ENCODE measurements at regions not wholly inside any gene's neighbourhood (a gene's known extent, or its start where the extent isn't known, plus 50 kb on each side); places are given as distances from the start of the nearest gene placed in this dataset.

- Histone ChIP-seq H2BK120ac (ENCODE audit: low read depth, low read length, poor library complexity, severe bottlenecking) (no peak overlapping the region), H3K79me2 (ENCODE audit: insufficient read depth, low read length) (no peaks in the 10 kb centered on the region), H3K9ac (ENCODE audit: extremely low read depth, insufficient read length, low read length) (no peak overlapping the region), H3K4ac (ENCODE audit: low read depth, low read length) (no peak overlapping the region), H2BK15ac (ENCODE audit: low read depth, low read length) (no peak overlapping the region), H4K91ac (ENCODE audit: insufficient read length, low read depth, low read length) (no peak overlapping the region), H3K23ac (ENCODE audit: insufficient read length, low read depth, low read length) (no peak overlapping the region), H3K14ac (ENCODE audit: insufficient read depth, low read length) (no peak overlapping the region), H3K18ac (ENCODE audit: insufficient read length, low read depth, low read length) (no peak overlapping the region), H3K27ac (ENCODE audit: insufficient read length, low read depth, low read length) (no peak overlapping the region), H3T11ph (ENCODE audit: low read length) (no peak overlapping the region), H4K20me1 (ENCODE audit: control insufficient read depth, insufficient read depth, insufficient read length) (no peaks in the 10 kb centered on the region), H4K5ac (ENCODE audit: insufficient read length, low read depth, low read length) (no peak overlapping the region), H2AK5ac (ENCODE audit: insufficient read length, low read length) (no peak overlapping the region), H2BK12ac (ENCODE audit: insufficient read length, low read depth, low read length) (no peak overlapping the region), H2BK5ac (ENCODE audit: insufficient read length, low read length) (no peak overlapping the region), H3K79me1 (ENCODE audit: insufficient read depth, low read depth, low read length, poor library complexity, severe bottlenecking) (no peaks in the 10 kb centered on the region), H3K4me2 (ENCODE audit: insufficient read depth, insufficient read length, low read length) (no peak overlapping the region), H2BK20ac (ENCODE audit: low read depth, low read length, poor library complexity, severe bottlenecking) (no peak overlapping the region), H3K23me2 (ENCODE audit: insufficient read length, low read depth, low read length, poor library complexity, severe bottlenecking) (peaks cover 8% of the 10 kb centered on the region), H2AFZ (ENCODE audit: low read length) (no peak overlapping the region), H3K4me1 (ENCODE audit: insufficient read depth, low read length) (peaks cover 4% of the 10 kb centered on the region; the same call in 1 of the 2 replicates), H3K9me3 (ENCODE audit: control insufficient read depth, low read depth, low read length) (no peaks in the 10 kb centered on the region), H3K27me3 (ENCODE audit: insufficient read depth, low read length) (peaks cover 11% of the 10 kb centered on the region; the same call in 1 of the 2 replicates), H4K8ac (replicated peaks; ENCODE audit: insufficient read length, low read depth, low read length) (no peak overlapping the region), H3K56ac (ENCODE audit: insufficient read length, low read depth, low read length) (no peak overlapping the region)
- H3K9me3 Mint-ChIP-seq: no peaks in the 10 kb centered on the region
- no peak for TF ChIP-seq CTCF (conservative IDR thresholded peaks at IDR 0.05)
- no peaks in the 10 kb centered on the region; a peak in 1 of 7 replicates for H3K36me3 Mint-ChIP-seq (ENCODE audit: insufficient read depth in 1 of 3, low read depth in 3 of 3)
- no peak overlapping the region for H3K4me3 Mint-ChIP-seq
- H3K27ac Mint-ChIP-seq: no peak overlapping the region
- WGBS (ENCODE audit: extremely low coverage, insufficient read length, low lambda C conversion rate): no CpG with 5 or more reads among the region's 19 CpGs
- peaks cover 20 to 29% of the 10 kb centered on the region in 2 experiments for H3K4me1 Mint-ChIP-seq
- peaks cover 98% of the 10 kb centered on the region for H3K27me3 Mint-ChIP-seq (ENCODE audit: low read depth)
- no peak for DNase-seq
Measured at GRCh38 chr2:120439637-120440384, 93.9 kb downstream of the INHBB start.

Data from H9 (cell line).